NT2/D1 (cell line): ENCODE measurements at regions not wholly inside any gene's neighbourhood (a gene's known extent, or its start where the extent isn't known, plus 50 kb on each side); places are given as distances from the start of the nearest gene placed in this dataset.

Source experiments
- SUZ12 ChIP-seq: IDR thresholded peaks from 2 replicates; pipeline ENCODE4 v1.6.1; 2011; ENCODE audit not compliant: insufficient read length, insufficient read depth; ENCODE audit errors: extremely low read depth
- YY1 ChIP-seq: IDR thresholded peaks from 2 replicates; pipeline ENCODE4 v1.6.1; 2011; ENCODE audit not compliant: insufficient read length, insufficient read depth
- ZNF274 ChIP-seq: IDR thresholded peaks from 2 replicates; pipeline ENCODE4 v1.6.1; 2011; ENCODE audit warnings: mild to moderate bottlenecking, low read depth, low read length

DNA sequence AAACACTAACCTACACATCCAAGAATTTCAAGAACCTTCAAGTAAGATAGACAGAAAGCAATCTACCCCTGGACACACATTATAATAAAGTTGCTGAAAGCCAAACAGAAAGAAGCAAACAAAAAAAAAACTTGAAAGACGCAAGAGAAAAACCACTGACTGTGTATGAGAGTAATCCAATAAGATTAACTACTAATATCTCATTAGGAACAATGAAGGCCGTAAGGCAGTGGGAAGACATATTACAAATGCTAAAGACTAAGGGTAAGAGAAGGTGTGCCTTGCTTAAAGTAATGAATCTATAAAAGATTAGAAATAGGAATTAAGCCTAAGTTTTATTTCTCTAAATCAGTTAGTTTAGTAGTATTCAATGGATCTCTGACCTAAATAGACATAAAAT lies 1109.1 kb downstream of the JRKL start:
- TF ChIP-seq SUZ12 (no peak), YY1 (no peak), ZNF274 (no peak)
